Nephron (organoid): ENCODE measurements at regions not wholly inside any gene's neighbourhood (a gene's known extent, or its start where the extent isn't known, plus 50 kb on each side); places are given as distances from the start of the nearest gene placed in this dataset.
A peak's percentile ranks its signal among the peaks of the same experiment; 100 is the strongest.

Experiments used
- H3K27ac Mint-ChIP-seq, 3 experiments: 2 replicates each; pipeline ENCODE4 v1.8.0; 2020; ENCODE audit warnings: mixed read lengths in 3 of 3, mild to moderate bottlenecking in 2 of 3, moderate library complexity in 1 of 3
- H3K27me3 Mint-ChIP-seq: 2 replicates; pipeline ENCODE4 v1.8.0; 2021; ENCODE audit warnings: low read depth, mild to moderate bottlenecking, moderate library complexity, mixed read lengths
- H3K36me3 Mint-ChIP-seq: 2 replicates; pipeline ENCODE4 v1.8.0; 2020; ENCODE audit warnings: low read depth, mixed read lengths
- H3K4me1 Mint-ChIP-seq: 2 replicates; pipeline ENCODE4 v1.8.0; 2020; ENCODE audit warnings: mixed read lengths
- H3K4me3 Mint-ChIP-seq, 3 experiments: 2 replicates each; pipeline ENCODE4 v1.8.0; 2020; ENCODE audit warnings: mild to moderate bottlenecking in 3 of 3, mixed read lengths in 3 of 3, moderate library complexity in 2 of 3
- H3K9me3 Mint-ChIP-seq: 2 replicates; pipeline ENCODE4 v1.8.0; 2020; ENCODE audit warnings: mixed read lengths
- TF ChIP-seq, protein P1 (sequence below), 3 experiments: fragments of 200-600 bp; sonication (generic); IDR thresholded peaks; one replicate each; pipeline ENCODE4 v1.5.0; 2021; ENCODE audit warnings: antibody characterized with exemption in 3 of 3; ENCODE audit not compliant: unreplicated experiment in 3 of 3

GRCh38 chr2:139526781-139527180, 746.6 kb upstream of the NXPH2 start:
- TF ChIP-seq, protein P1, sequence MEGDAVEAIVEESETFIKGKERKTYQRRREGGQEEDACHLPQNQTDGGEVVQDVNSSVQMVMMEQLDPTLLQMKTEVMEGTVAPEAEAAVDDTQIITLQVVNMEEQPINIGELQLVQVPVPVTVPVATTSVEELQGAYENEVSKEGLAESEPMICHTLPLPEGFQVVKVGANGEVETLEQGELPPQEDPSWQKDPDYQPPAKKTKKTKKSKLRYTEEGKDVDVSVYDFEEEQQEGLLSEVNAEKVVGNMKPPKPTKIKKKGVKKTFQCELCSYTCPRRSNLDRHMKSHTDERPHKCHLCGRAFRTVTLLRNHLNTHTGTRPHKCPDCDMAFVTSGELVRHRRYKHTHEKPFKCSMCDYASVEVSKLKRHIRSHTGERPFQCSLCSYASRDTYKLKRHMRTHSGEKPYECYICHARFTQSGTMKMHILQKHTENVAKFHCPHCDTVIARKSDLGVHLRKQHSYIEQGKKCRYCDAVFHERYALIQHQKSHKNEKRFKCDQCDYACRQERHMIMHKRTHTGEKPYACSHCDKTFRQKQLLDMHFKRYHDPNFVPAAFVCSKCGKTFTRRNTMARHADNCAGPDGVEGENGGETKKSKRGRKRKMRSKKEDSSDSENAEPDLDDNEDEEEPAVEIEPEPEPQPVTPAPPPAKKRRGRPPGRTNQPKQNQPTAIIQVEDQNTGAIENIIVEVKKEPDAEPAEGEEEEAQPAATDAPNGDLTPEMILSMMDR (IDR thresholded peaks at IDR 0.05; ENCODE audit: unreplicated experiment in 3 of 3), result no peak
- H3K4me1 Mint-ChIP-seq, result peaks cover 20% of the 10 kb centered on the region
- no peaks in the 10 kb centered on the region for H3K36me3 Mint-ChIP-seq
- H3K27me3 Mint-ChIP-seq, result no peaks in the 10 kb centered on the region
- no peak overlapping the region for H3K4me3 Mint-ChIP-seq
- H3K27ac Mint-ChIP-seq, result peak overlapping the region in 2 of 3 experiments; percentile 50 to 70
- H3K9me3 Mint-ChIP-seq, result no peaks in the 10 kb centered on the region

GRCh38 chr2:139518321-139518720, 738.1 kb upstream of the NXPH2 start:
- Mint-ChIP-seq H3K36me3 (no peaks in the 10 kb centered on the region), H3K4me3 (no peak overlapping the region), H3K4me1 (peaks cover 14% of the 10 kb centered on the region), H3K27ac (no peak overlapping the region), H3K9me3 (no peaks in the 10 kb centered on the region), H3K27me3 (no peaks in the 10 kb centered on the region)
- TF ChIP-seq, protein P1 (IDR thresholded peaks at IDR 0.05; ENCODE audit: unreplicated experiment in 3 of 3), result no peak

DNA sequence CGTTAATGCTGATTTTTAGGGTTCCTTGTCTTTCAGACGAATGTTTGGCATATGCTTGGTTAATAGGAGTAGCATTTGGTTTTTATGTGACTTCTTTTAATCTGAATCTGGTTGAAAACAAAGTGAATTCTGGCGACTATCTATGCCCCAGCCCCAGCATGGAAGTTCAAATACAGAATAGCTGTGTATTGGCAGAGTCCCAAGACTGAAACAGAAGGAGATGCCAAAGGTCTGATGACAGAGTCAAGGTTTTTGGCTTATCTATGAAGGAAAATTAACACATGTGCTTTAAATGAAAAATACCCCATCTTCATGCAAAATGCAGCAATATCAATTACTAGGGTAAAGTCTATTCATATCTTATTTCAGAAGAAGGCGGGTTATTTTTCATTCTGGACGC, 734.8 kb upstream of the NXPH2 start:
- Mint-ChIP-seq H3K9me3 (no peaks in the 10 kb centered on the region), H3K27me3 (no peaks in the 10 kb centered on the region), H3K36me3 (no peaks in the 10 kb centered on the region), H3K27ac (no peak overlapping the region), H3K4me3 (no peak overlapping the region), H3K4me1 (peaks cover 14% of the 10 kb centered on the region)
- TF ChIP-seq, protein P1 (IDR thresholded peaks at IDR 0.05; ENCODE audit: unreplicated experiment in 3 of 3), result no peak

- Mint-ChIP-seq H3K27me3 (no peaks in the 10 kb centered on the region), H3K36me3 (peaks cover 3% of the 10 kb centered on the region), H3K4me3 (no peak overlapping the region), H3K27ac (no peak overlapping the region), H3K4me1 (no peaks in the 10 kb centered on the region), H3K9me3 (peaks cover 24% of the 10 kb centered on the region)
- TF ChIP-seq, protein P1 (IDR thresholded peaks at IDR 0.05; ENCODE audit: unreplicated experiment in 3 of 3), result no peak
Observed at GRCh38 chr2:139495851-139496250, 715.7 kb upstream of the NXPH2 start.

GRCh38 chr2:139492131-139492680, 712.0 kb upstream of the NXPH2 start:
- H3K27ac Mint-ChIP-seq, result no peak overlapping the region
- H3K4me3 Mint-ChIP-seq, result no peak overlapping the region
- H3K4me1 Mint-ChIP-seq, result no peaks in the 10 kb centered on the region
- TF ChIP-seq, protein P1 (IDR thresholded peaks at IDR 0.05; ENCODE audit: unreplicated experiment in 3 of 3), result no peak
- H3K36me3 Mint-ChIP-seq, result no peaks in the 10 kb centered on the region
- no peaks in the 10 kb centered on the region for H3K9me3 Mint-ChIP-seq
- H3K27me3 Mint-ChIP-seq, result no peaks in the 10 kb centered on the region

GRCh38 chr2:139480161-139480650, 700.0 kb upstream of the NXPH2 start:
- Mint-ChIP-seq H3K4me1 (peaks cover 15% of the 10 kb centered on the region), H3K27ac (no peak overlapping the region), H3K4me3 (no peak overlapping the region), H3K36me3 (no peaks in the 10 kb centered on the region), H3K27me3 (no peaks in the 10 kb centered on the region), H3K9me3 (no peaks in the 10 kb centered on the region)
- TF ChIP-seq, protein P1 (IDR thresholded peaks at IDR 0.05; ENCODE audit: unreplicated experiment in 3 of 3), result no peak
